BE2C (cell line): ENCODE measurements at regions not wholly inside any gene's neighbourhood (a gene's known extent, or its start where the extent isn't known, plus 50 kb on each side); places are given as distances from the start of the nearest gene placed in this dataset.

Experiments used
- DNase-seq: peaks from one replicate; pipeline ENCODE4 v3.0.0-alpha.2; 2020
- H3K27me3 ChIP-seq: fragments of 250-450 bp; sonication (Bioruptor Pico); 2 replicates; pipeline ENCODE4 v1.5.1; 2020; ENCODE audit warnings: mild to moderate bottlenecking
- H3K36me3 ChIP-seq: fragments of 250-450 bp; sonication (Bioruptor Pico); 2 replicates; pipeline ENCODE4 v1.5.1; 2020; ENCODE audit warnings: mild to moderate bottlenecking
- H3K4me1 ChIP-seq: fragments of 250-450 bp; sonication (Bioruptor Pico); 2 replicates; pipeline ENCODE4 v1.5.1; 2020
- H3K4me3 ChIP-seq: 2 replicates; pipeline ENCODE4 v1.5.1; 2011; ENCODE audit warnings: low read depth, low read length
- H3K9me3 ChIP-seq: fragments of 250-450 bp; sonication (Bioruptor Pico); 2 replicates; pipeline ENCODE4 v1.5.1; 2020
- CTCF ChIP-seq: IDR thresholded peaks from 2 replicates; pipeline ENCODE4 v1.5.1; 2012; ENCODE audit warnings: mild to moderate bottlenecking, low read depth, low read length

GRCh38 chr11:134579724-134580609, 167.9 kb upstream of the B3GAT1 start:
- no peak for TF ChIP-seq CTCF
- Histone ChIP-seq H3K36me3 (no peaks in the 10 kb centered on the region), H3K9me3 (no peaks in the 10 kb centered on the region), H3K27me3 (peaks cover 25% of the 10 kb centered on the region), H3K4me3 (no peak overlapping the region), H3K4me1 (no peaks in the 10 kb centered on the region)
- peak; percentile 45 for DNase-seq

DNA sequence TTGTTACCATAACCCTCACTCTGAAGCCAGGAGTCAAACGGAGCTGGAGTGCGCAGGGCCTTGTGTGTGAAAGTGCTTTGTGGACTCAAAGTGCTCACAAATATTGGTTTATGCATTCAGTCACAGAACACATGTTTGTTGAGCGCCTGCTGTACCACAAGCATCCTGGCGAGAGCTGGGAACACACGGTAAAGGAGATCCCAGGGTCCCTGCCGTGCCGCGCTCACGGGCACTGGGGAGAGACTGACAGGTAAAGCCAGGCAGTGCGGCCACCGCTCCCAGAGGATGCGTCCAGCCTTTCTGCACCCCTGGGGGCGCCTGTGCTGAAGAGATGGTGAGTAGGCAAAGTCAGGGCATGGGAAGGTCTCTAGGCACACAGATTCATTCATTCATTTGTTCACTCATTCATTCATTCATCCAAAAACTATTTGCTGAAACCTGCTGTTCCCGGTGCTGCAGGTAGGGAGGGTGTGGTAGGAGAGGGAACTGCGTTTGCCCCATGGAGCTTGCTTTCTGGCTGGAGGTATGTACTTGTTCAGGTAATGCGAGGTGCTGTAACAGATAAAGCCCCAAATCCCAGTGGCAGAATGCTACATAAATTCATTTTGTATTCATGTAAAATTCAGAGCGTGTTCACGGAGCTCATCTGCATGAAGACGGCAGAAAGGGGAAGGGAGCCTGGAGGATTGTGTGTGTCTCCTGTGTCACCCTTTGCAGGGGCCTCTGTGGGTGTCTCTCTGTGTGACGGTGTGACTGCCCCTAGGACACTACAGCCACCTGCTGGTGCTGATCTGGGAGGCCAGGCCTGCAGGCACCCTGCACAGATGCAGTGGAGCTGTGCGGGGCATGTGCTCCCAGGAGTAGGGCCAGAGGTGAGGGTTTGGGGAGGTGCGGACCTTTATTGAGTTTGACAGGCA, 167.0 kb upstream of the B3GAT1 start:
- Histone ChIP-seq H3K27me3 (peaks cover 25% of the 10 kb centered on the region), H3K4me3 (no peak overlapping the region), H3K4me1 (no peaks in the 10 kb centered on the region), H3K9me3 (no peaks in the 10 kb centered on the region), H3K36me3 (no peaks in the 10 kb centered on the region)
- TF ChIP-seq CTCF, result peak; percentile 62
- DNase-seq, result peak; percentile 53

DNA sequence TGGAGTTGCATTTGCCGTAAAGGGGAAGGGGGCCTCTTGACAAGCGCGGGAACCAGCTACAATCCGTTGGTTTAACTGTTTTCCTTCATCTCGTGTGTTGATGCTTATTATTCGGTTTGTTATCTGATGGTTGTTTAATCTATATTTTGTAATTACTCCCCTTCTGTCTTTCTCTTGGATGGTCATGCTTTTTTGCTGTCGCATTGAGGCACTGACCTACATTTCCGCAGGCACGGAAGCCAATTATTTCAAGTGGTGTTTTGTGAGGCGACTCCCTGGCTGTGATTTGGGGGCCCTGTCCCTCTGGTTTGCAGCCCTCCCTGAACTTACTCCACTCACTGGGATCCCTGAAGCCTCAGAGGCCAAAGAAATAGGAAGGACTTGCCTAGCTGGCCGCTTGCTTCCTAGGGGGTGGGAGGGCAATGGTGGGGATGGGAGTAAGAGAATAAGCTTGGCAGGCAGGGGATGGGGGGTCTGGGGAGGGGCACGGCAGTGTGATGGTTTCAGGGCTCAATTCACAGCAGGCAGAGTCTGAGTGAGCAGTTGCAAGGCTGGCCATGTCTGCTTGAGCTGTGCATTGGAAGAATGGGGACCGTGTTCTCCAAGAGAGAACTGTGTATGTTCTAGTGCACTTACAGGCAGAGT, 165.8 kb upstream of the B3GAT1 start:
- H3K9me3 ChIP-seq, result no peaks in the 10 kb centered on the region
- no peaks in the 10 kb centered on the region for H3K36me3 ChIP-seq
- no peak for TF ChIP-seq CTCF
- no peaks in the 10 kb centered on the region for H3K4me1 ChIP-seq
- DNase-seq, result no peak
- no peak overlapping the region for H3K4me3 ChIP-seq
- H3K27me3 ChIP-seq, result peaks cover 25% of the 10 kb centered on the region

DNA sequence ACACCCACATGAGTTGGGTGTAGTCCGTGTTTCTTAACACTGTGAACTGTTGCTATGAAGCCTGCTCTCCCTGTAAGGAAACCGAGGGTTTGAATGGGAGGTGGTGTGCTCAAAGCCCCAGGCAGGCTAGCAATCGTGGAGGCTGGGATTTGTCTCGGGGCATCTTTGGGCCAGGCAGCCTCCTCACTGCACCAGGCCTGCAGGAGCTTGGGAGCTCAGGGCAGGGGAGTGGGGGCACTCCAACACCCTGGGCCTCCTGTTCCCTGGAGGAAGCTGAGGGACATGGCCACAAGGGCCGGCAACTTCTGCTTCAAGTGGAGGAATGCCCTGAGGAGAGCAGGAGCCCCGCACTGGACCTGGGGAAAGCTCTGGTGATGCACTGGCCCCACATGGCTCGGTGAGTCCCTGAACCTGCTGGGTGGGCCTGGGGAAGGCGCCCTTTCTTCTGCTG, 164.7 kb upstream of the B3GAT1 start:
- DNase-seq, result no peak
- Histone ChIP-seq H3K4me1 (no peaks in the 10 kb centered on the region), H3K36me3 (no peaks in the 10 kb centered on the region), H3K4me3 (no peak overlapping the region), H3K27me3 (peaks cover 25% of the 10 kb centered on the region), H3K9me3 (no peaks in the 10 kb centered on the region)
- TF ChIP-seq CTCF, result no peak

DNA sequence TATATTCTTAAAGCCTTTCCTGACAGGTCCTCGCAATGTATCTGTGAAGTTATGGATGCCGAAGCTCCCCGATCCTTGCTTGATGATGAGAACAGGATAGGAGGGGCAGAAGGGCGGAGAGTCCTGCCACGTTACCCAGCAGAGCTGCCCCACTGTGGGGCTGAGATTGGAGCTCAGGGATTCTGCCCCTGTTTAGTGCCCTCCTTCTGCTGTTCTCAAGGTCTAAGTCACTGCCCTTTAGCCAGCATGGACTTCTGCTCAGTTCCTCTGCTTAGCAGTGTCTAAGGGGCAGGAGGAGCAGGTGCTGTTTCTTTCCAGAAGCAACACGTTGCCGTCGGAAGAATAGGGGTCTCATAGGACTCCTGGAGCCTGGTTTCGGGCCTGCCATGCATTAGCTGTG, 164.2 kb upstream of the B3GAT1 start:
- Histone ChIP-seq H3K27me3 (peaks cover 25% of the 10 kb centered on the region), H3K9me3 (no peaks in the 10 kb centered on the region), H3K4me3 (no peak overlapping the region), H3K4me1 (no peaks in the 10 kb centered on the region), H3K36me3 (no peaks in the 10 kb centered on the region)
- DNase-seq, result no peak
- TF ChIP-seq CTCF, result no peak
